ENCODE measurements at regions not wholly inside any gene's neighbourhood (a gene's known extent, or its start where the extent isn't known, plus 50 kb on each side); places are given as distances from the start of the nearest gene placed in this dataset.

DNA sequence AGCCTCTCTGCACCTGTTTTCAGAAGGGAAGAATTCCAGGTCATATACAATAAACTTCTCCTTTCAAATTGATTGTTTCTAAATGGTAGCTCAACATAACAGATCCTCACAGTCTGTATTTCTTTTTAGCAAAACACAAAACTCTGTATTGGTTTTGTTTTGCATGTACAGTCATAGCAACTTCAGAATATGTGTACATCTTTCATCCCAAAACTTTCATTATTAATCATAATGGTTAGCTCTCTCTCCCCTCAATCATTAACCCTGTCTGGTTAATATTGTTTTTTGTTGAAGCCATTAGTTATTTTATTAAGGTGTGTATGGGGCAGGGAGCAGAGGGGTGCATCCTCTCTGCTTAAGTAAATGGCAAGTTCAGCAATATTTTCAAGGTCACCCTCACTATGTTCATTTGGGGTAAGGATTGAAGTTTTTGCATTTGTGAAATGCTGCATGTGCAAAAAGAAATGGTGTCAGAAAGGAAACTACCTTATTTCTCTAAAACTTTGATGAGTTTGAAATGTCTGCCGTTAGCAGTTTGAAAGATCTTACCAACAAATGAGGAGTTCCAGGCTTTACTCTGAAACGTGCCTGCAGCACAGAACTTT is 136.8 kb upstream of the BTBD3 start (continued):
- TF ChIP-seq, protein P1, sequence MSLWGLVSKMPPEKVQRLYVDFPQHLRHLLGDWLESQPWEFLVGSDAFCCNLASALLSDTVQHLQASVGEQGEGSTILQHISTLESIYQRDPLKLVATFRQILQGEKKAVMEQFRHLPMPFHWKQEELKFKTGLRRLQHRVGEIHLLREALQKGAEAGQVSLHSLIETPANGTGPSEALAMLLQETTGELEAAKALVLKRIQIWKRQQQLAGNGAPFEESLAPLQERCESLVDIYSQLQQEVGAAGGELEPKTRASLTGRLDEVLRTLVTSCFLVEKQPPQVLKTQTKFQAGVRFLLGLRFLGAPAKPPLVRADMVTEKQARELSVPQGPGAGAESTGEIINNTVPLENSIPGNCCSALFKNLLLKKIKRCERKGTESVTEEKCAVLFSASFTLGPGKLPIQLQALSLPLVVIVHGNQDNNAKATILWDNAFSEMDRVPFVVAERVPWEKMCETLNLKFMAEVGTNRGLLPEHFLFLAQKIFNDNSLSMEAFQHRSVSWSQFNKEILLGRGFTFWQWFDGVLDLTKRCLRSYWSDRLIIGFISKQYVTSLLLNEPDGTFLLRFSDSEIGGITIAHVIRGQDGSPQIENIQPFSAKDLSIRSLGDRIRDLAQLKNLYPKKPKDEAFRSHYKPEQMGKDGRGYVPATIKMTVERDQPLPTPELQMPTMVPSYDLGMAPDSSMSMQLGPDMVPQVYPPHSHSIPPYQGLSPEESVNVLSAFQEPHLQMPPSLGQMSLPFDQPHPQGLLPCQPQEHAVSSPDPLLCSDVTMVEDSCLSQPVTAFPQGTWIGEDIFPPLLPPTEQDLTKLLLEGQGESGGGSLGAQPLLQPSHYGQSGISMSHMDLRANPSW (CRISPR knock-in tag; conservative IDR thresholded peaks at IDR 0.05; ENCODE audit: low read depth) = no peak
- TF ChIP-seq ZNF138 (CRISPR knock-in tag; conservative IDR thresholded peaks at IDR 0.05) (no peak), FOXP4 (CRISPR knock-in tag; IDR thresholded peaks at IDR 0.05) (no peak)

- Mint-ChIP-seq H3K27me3 (ENCODE audit: low read depth) (peaks cover 19% of the 10 kb centered on the region), H3K4me1 (peaks cover 49% of the 10 kb centered on the region), H3K4me3 (peak overlapping the region; percentile 18), H3K9me3 (no peaks in the 10 kb centered on the region), H3K27ac (peak overlapping the region; percentile 62), H3K36me3 (no peaks in the 10 kb centered on the region)
- ATAC-seq (peak; percentile 89), DNase-seq (ENCODE audit: low spot score) (no peak)
- no peak for TF ChIP-seq ZNF532 (CRISPR knock-in tag; IDR thresholded peaks at IDR 0.05; ENCODE audit: borderline replicate concordance)
- no peak for TF ChIP-seq EMX1 (CRISPR knock-in tag; IDR thresholded peaks at IDR 0.05)
- TF ChIP-seq ZNF396 (CRISPR knock-in tag; IDR thresholded peaks at IDR 0.05; ENCODE audit: borderline replicate concordance) = no peak
- no peak for TF ChIP-seq USF1 (CRISPR knock-in tag; IDR thresholded peaks at IDR 0.05)
- TF ChIP-seq, protein P1 (CRISPR knock-in tag; conservative IDR thresholded peaks at IDR 0.05; ENCODE audit: low read depth) = no peak
- CTCF ChIA-PET = interaction anchor here (0.7 to 1.1 kb wide), 2 partner anchors 69 to 416 kb away, joined by 3 read pairs; no protein-coding TSS in a partner anchor
- POLR2A ChIA-PET = no interaction called here
Observed at GRCh38 chr20:11783102-11783850, 134.4 kb upstream of the BTBD3 start.
